HFF-Myc (cell line): ENCODE measurements at regions not wholly inside any gene's neighbourhood (a gene's known extent, or its start where the extent isn't known, plus 50 kb on each side); places are given as distances from the start of the nearest gene placed in this dataset.
A peak's percentile ranks its signal among the peaks of the same experiment; 100 is the strongest.

Experiments
- DNase-seq: peaks from one replicate; pipeline ENCODE4 v3.0.0-alpha.2; 2011; ENCODE audit warnings: low read depth; ENCODE audit errors: extremely low read depth
- H3K4me3 ChIP-seq: replicated peaks from 2 replicates; pipeline ENCODE4 v1.5.1; 2011; ENCODE audit warnings: low read depth, mild to moderate bottlenecking, control low read depth, low read length
- CTCF ChIP-seq: IDR thresholded peaks from 2 replicates; pipeline ENCODE4 v1.5.1; 2012; ENCODE audit warnings: mild to moderate bottlenecking, low read depth, low read length, control low read depth; ENCODE audit errors: missing control alignments

- DNase-seq, result no peak
- no peak overlapping the region for H3K4me3 ChIP-seq
- TF ChIP-seq CTCF, result no peak
Observed at GRCh38 chr4:183026701-183027100, 72.4 kb upstream of the WWC2 start.

DNA sequence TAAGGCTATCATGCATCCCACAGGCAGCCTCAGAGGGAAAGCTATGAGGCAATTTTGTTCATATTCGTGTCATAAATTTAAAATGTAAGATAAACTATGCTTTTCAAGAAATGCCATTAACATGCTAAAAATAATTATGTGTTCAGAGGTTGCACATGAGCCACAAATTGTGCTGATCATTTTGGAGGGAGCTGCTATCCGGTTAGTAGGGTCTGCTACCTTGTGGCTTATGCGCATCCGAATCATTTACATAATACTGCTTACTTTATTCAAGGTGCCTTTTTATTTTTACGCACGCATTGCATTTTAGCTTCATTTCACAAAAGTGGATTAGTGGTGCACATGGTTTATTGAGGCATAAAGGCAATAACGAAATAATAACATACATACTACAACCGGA, 76.4 kb upstream of the WWC2 start:
- DNase-seq, result no peak
- H3K4me3 ChIP-seq, result no peak overlapping the region
- TF ChIP-seq CTCF, result no peak

DNA sequence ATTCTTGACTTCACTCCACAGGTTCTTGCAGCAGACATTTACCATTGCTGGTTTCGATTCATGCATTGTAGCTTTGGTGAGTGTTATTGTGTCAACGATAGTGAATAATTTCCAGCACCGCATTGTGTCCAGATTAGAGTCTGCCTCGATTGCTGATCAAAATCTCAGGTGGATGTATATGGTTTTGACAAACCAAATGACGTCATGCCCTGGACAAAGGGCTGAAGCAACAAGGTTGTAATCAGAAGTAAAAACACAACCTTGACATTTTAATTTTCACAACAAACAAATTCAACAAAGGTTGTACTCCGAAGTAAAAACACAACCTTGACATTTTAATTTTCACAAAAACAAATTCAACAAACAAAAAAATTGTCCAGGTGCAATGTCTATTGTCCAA, 81.1 kb upstream of the WWC2 start:
- no peak overlapping the region for H3K4me3 ChIP-seq
- DNase-seq, result no peak
- TF ChIP-seq CTCF, result no peak

- H3K4me3 ChIP-seq, result no peak overlapping the region
- no peak for TF ChIP-seq CTCF
- no peak for DNase-seq
Observed at GRCh38 chr4:183014361-183015084, 84.5 kb upstream of the WWC2 start.

DNA sequence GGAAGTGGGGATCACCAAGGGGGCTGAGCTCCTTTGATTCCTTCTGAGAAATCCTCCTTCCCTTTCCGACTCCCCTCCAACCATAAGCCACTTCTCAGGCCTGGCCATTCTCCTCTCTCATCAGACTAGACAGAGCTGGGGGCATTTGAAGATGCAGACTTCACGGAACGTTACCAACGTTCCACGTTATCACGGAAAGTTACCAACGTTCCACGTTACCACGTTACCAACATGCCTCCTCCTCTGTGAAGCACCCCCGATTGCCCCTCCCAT, 85.4 kb upstream of the WWC2 start:
- DNase-seq, result no peak
- H3K4me3 ChIP-seq, result no peak overlapping the region
- peak; percentile 0 for TF ChIP-seq CTCF

- peak; percentile 7 for TF ChIP-seq CTCF
- no peak overlapping the region for H3K4me3 ChIP-seq
- DNase-seq, result no peak
Observed at GRCh38 chr4:183012879-183013729, 86.0 kb upstream of the WWC2 start.
